Lower leg skin (tissue), 4 donors: ENCODE measurements at regions not wholly inside any gene's neighbourhood (a gene's known extent, or its start where the extent isn't known, plus 50 kb on each side); places are given as distances from the start of the nearest gene placed in this dataset.

Source experiments
- DNase-seq, 2 donors: peaks; one replicate each; pipeline ENCODE4 v3.0.0-alpha.2; 2019; ENCODE audit warnings: low spot score in 2 of 2
- H3K4me3 ChIP-seq: fragments of 200-600 bp; sonication (generic); 2 replicates; pipeline ENCODE4 v1.5.1; 2017; ENCODE audit warnings: mild to moderate bottlenecking, low read depth; ENCODE audit not compliant: poor library complexity, severe bottlenecking
- POLR2A ChIP-seq, 2 donors: fragments of 450-650 bp; IDR thresholded peaks; one replicate each; pipeline ENCODE4 v1.6.1; 2016 to 2017; ENCODE audit warnings: antibody characterized with exemption in 2 of 2, mild to moderate bottlenecking in 1 of 2, moderate library complexity in 1 of 2
- WGBS, 2 donors: methylation state at CpG; one replicate each; pipeline ENCODE4 v1.1.5; 2018; 5-methylcytosine and 5-hydroxymethylcytosine counted together
- intact Hi-C: fragments of 100-400 bp; cut with DNase I; formaldehyde crosslinking; loops from one replicate; pipeline ENCODE4 v1.15.0; 2023; ENCODE audit warnings: low total_unique reads
- TF ChIP-seq, protein P1 (sequence below), 3 donors: fragments of 450-650 bp; IDR thresholded peaks; one replicate each; pipeline ENCODE4 v1.5.1; 2016; ENCODE audit warnings: antibody characterized with exemption in 3 of 3, mild to moderate bottlenecking in 3 of 3, moderate library complexity in 2 of 3

DNA sequence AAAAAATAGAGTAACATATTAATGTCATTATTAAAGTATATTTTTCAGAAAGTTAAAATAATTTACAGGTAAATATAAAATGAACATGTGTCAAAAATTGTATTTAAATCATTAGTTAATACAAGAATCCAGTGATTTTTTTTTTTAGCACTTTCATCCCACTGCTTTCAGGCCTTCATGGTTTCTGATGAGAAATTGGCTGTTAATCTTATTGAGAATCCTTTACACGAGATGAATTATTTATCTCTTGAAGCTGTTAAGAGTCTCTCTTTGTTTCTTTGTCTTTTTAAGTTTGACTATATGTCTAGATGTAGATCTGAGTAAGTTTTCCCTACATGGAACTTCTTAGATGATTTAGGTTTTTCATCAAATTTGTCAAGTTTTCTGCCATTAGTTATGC lies 578.5 kb upstream of the KCND2 start:
- intact Hi-C loops, result no loop called here
- WGBS, 2 donors, result 52 to 57% methylated on average over 1 of the region's 1 CpG
- TF ChIP-seq, protein P1, sequence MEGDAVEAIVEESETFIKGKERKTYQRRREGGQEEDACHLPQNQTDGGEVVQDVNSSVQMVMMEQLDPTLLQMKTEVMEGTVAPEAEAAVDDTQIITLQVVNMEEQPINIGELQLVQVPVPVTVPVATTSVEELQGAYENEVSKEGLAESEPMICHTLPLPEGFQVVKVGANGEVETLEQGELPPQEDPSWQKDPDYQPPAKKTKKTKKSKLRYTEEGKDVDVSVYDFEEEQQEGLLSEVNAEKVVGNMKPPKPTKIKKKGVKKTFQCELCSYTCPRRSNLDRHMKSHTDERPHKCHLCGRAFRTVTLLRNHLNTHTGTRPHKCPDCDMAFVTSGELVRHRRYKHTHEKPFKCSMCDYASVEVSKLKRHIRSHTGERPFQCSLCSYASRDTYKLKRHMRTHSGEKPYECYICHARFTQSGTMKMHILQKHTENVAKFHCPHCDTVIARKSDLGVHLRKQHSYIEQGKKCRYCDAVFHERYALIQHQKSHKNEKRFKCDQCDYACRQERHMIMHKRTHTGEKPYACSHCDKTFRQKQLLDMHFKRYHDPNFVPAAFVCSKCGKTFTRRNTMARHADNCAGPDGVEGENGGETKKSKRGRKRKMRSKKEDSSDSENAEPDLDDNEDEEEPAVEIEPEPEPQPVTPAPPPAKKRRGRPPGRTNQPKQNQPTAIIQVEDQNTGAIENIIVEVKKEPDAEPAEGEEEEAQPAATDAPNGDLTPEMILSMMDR (IDR thresholded peaks at IDR 0.05), result no peak
- H3K4me3 ChIP-seq, result no peak overlapping the region
- DNase-seq, result no peak

DNA sequence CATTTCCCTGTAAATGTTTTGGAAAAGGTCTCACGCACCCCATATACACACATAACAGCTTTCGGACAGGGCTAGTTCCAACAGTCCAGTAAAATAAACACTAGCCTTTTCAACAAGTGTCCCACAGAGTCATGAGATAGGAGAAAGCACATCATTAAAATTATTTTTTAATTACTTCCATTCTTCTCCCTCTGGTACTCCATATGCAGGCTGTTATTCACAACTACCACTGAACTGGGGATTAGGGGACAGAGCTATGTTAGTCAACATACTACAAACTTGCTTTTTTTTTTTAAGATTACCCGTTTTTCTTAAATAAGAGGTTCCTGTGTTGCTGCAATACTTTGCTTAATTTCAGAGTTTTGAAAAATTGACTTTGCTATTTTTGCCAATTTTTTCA lies 576.6 kb upstream of the KCND2 start:
- no peak overlapping the region for H3K4me3 ChIP-seq
- 81 to 82% methylated on average over 3 of the region's 3 CpGs for WGBS, 2 donors
- no peak for DNase-seq
- intact Hi-C loops, result no loop called here
- TF ChIP-seq, protein P1 (IDR thresholded peaks at IDR 0.05), result no peak
- TF ChIP-seq POLR2A (IDR thresholded peaks at IDR 0.05), result no peak

DNA sequence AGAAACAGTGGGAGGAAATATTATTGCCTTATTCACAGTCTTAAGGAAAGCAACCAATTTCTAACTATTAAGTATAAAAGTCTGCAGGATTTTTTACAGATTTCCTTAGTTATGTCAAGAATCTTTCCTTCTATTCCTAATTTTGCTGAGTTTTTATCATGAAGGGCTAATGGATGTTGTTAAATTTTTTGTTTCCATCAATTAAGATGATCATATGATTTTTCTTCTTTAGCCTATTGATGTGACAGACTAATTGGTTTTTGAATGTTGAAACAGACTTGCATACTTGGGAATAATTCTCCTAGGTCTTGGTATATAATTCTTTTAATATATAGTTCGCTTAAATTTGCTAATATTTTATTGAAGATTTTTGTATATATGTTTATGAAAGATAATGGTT lies 569.1 kb upstream of the KCND2 start:
- no peak for DNase-seq
- 82 to 88% methylated on average over 1 of the region's 1 CpG for WGBS, 2 donors
- no peak overlapping the region for H3K4me3 ChIP-seq
- intact Hi-C loops, result no loop called here
- TF ChIP-seq, protein P1 (IDR thresholded peaks at IDR 0.05), result no peak
- no peak for TF ChIP-seq POLR2A (IDR thresholded peaks at IDR 0.05)

DNA sequence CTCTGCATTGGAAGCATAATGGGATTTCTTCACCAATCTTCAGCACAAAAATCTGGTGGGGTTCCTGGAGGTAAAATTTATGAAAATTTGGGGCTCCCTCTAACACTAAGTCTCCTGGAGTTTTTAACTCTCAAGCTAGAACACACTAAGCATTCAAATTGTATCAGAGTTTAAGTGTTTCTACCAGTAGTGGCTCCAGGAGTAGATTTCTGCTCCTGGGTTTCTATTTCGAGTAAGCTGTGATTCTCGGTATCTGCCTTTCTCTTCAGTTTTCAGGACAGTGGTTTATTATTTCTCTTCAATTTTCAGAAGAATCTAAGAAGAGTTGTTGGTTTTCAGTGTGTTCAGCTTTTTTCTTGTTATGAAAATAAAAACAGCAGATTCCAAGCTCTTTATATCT lies 566.4 kb upstream of the KCND2 start:
- no peak for TF ChIP-seq POLR2A (IDR thresholded peaks at IDR 0.05)
- TF ChIP-seq, protein P1 (IDR thresholded peaks at IDR 0.05), result no peak
- WGBS, 2 donors, result 75 to 89% methylated on average over 2 of the region's 2 CpGs
- intact Hi-C loops, result no loop called here
- no peak overlapping the region for H3K4me3 ChIP-seq
- no peak for DNase-seq

DNA sequence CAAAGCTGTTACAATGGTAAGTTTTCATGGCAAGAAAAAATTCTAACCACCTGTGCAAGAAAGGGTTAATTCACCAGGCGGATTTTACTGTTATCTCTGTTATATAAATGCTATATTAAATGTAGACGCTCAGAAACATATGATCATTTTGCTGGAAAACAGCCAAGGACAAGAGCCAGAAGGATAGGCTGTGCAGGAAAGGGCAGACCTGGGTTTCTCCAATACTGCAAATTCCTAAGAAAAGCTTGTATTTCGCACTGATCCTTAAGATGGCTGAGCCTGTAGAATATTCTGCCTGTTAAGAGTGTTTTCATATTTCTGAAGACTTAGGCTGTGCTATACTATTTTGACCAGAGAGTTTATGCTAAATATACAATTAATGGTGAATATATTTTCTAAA lies 564.1 kb upstream of the KCND2 start:
- no peak for TF ChIP-seq POLR2A (IDR thresholded peaks at IDR 0.05)
- TF ChIP-seq, protein P1 (IDR thresholded peaks at IDR 0.05), result no peak

DNA sequence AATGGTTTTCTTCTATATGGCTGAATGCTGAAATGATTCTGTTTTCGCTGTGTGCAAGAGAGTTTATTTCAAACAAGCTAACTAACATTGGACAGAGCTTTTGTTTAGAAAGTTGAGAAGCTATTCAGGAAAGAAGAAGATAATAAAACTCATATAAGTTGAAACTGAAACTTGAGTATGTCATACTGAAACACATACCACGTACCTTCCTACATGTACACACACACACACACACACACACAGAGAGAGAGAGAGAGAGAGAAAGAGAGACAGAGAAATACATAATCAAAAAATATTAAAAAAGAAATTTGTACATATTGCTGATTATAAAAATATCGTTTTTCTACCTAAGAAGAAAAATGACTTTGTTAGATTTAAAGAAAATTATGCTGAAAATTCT lies 561.9 kb upstream of the KCND2 start:
- DNase-seq, result no peak
- WGBS, 2 donors, result 83 to 86% methylated on average over 3 of the region's 3 CpGs
- no peak for TF ChIP-seq POLR2A (IDR thresholded peaks at IDR 0.05)
- TF ChIP-seq, protein P1 (IDR thresholded peaks at IDR 0.05), result no peak
- intact Hi-C loops, result loop anchor here (10.0 kb wide), 1 partner anchor 1194 kb away; no protein-coding TSS in a partner anchor
- H3K4me3 ChIP-seq, result no peak overlapping the region

More for the DNA sequence above, 564.1 kb upstream of the KCND2 start:
- no peak for DNase-seq
- H3K4me3 ChIP-seq, result no peak overlapping the region
- intact Hi-C loops, result no loop called here
- 21 to 23% methylated on average over 3 of the region's 3 CpGs for WGBS, 2 donors
